C4-2B (cell line): ENCODE measurements at regions not wholly inside any gene's neighbourhood (a gene's known extent, or its start where the extent isn't known, plus 50 kb on each side); places are given as distances from the start of the nearest gene placed in this dataset.
"Not testable (repeated sequence)": the region's sequence is repeated elsewhere in the genome, so short reads cannot be mapped to it uniquely, and the experiment has no call there.

ENCODE experiments used
- H3K27ac ChIP-seq: fragments of 450-650 bp; 2 replicates; pipeline ENCODE4 v1.5.1; 2017
- CTCF ChIP-seq: fragments of 450-650 bp; conservative IDR thresholded peaks from 2 replicates; pipeline ENCODE4 v1.5.1; 2017; ENCODE audit warnings: mild to moderate bottlenecking
- ZFX ChIP-seq: fragments of 450-650 bp; IDR thresholded peaks from 2 replicates; pipeline ENCODE4 v1.6.1; 2017

GRCh38 chr4:19033816-19034733 is 1012.5 kb upstream of the LCORL start:
- no peak overlapping the region for H3K27ac ChIP-seq
- TF ChIP-seq CTCF = no peak
- no peak for TF ChIP-seq ZFX

- no peak overlapping the region for H3K27ac ChIP-seq
- no peak for TF ChIP-seq CTCF
- TF ChIP-seq ZFX = no peak
Measured at GRCh38 chr4:19030536-19030935, 1009.0 kb upstream of the LCORL start.

DNA sequence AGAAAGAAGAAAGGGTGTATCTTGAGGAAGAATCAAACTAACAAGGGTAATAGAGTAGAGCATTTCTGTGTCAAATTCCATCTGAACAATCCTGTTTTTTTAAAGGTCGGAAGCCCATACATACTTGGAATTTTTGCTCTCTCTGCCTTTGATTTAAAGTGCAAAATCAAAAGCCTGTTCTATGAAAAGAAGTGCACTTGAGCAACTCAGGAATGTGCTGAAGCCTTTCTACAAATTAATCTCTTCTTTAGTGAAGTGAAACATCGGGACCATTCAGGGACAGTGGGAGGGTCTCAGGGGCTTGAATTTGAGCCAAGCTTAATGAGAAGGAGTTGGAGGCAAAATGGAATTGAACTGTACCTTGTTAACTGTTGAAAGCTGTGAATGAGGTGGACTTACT is 1008.5 kb upstream of the LCORL start:
- TF ChIP-seq CTCF (no peak), ZFX (no peak)
- no peak overlapping the region for H3K27ac ChIP-seq

GRCh38 chr4:19026281-19026680 is 1004.7 kb upstream of the LCORL start:
- TF ChIP-seq ZFX (no peak), CTCF (no peak)
- H3K27ac ChIP-seq = no peak overlapping the region

GRCh38 chr4:19025031-19025430 is 1003.5 kb upstream of the LCORL start:
- TF ChIP-seq ZFX = no peak
- TF ChIP-seq CTCF = no peak
- no peak overlapping the region for H3K27ac ChIP-seq

DNA sequence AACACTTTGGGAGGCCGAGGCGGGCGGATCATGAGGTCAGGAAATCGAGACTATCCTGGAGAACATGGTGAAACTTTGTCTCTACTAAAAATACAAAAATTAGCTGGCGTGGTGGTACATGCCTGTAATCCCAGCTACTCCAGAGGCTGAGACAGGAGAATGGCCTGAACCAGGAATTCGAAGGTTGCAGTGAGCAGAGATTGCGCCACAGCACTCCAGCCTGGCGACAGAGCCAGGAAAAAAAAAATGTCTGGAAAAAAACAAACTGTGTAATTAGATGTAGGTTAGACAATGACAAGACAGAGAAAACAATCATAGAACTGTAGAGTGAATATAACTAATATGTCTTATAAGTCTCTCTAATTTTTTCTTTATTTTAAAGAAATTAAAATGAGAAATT is 1002.5 kb upstream of the LCORL start:
- no peak overlapping the region for H3K27ac ChIP-seq
- TF ChIP-seq ZFX (no peak), CTCF (no peak)

GRCh38 chr4:19021617-19022016 is 1000.1 kb upstream of the LCORL start:
- TF ChIP-seq CTCF = no peak
- no peak for TF ChIP-seq ZFX
- H3K27ac ChIP-seq = no peak overlapping the region

GRCh38 chr4:19016550-19016949 is 995.0 kb upstream of the LCORL start:
- H3K27ac ChIP-seq = not testable (repeated sequence)
